DOHH2 (cell line): ENCODE measurements at regions not wholly inside any gene's neighbourhood (a gene's known extent, or its start where the extent isn't known, plus 50 kb on each side); places are given as distances from the start of the nearest gene placed in this dataset.

Source experiments
- H3F3A ChIP-seq: fragments of 200-600 bp; sonication (generic), shearing (Covaris generic); 2 replicates; pipeline ENCODE4 v1.6.0; 2016; ENCODE audit warnings: antibody characterized with exemption, mild to moderate bottlenecking; ENCODE audit not compliant: control insufficient read depth, insufficient read depth
- H3K27ac ChIP-seq: fragments of 200-600 bp; sonication (generic); 2 replicates; pipeline ENCODE4 v1.5.1; 2014; ENCODE audit warnings: low read depth, mild to moderate bottlenecking, low read length, moderate library complexity
- H3K27me3 ChIP-seq: fragments of 200-600 bp; sonication (generic); 2 replicates; pipeline ENCODE4 v1.6.1; 2014; ENCODE audit warnings: mild to moderate bottlenecking, low read length, mixed read lengths; ENCODE audit not compliant: control insufficient read depth
- H3K36me3 ChIP-seq: fragments of 200-600 bp; sonication (generic); 2 replicates; pipeline ENCODE4 v1.6.1; 2014; ENCODE audit warnings: mild to moderate bottlenecking, low read length, moderate library complexity, mixed read lengths; ENCODE audit not compliant: control insufficient read depth
- H3K4me1 ChIP-seq: fragments of 200-600 bp; sonication (generic); 2 replicates; pipeline ENCODE4 v1.6.1; 2014; ENCODE audit warnings: mild to moderate bottlenecking, low read length, mixed read lengths; ENCODE audit not compliant: control insufficient read depth
- H3K4me2 ChIP-seq: fragments of 200-600 bp; sonication (generic); 2 replicates; pipeline ENCODE4 v1.6.0; 2014; ENCODE audit warnings: mild to moderate bottlenecking, low read length, moderate library complexity
- H3K4me3 ChIP-seq: fragments of 200-600 bp; sonication (generic); 2 replicates; pipeline ENCODE4 v1.5.1; 2014; ENCODE audit warnings: mild to moderate bottlenecking, low read length, mixed read lengths
- H3K79me2 ChIP-seq: fragments of 200-600 bp; sonication (generic); 2 replicates; pipeline ENCODE4 v1.6.1; 2014; ENCODE audit warnings: mild to moderate bottlenecking, low read length, mixed read lengths; ENCODE audit not compliant: control insufficient read depth
- H3K9me2 ChIP-seq: fragments of 200-600 bp; sonication (generic); replicated peaks from 2 replicates; pipeline ENCODE4 v1.6.1; 2014; ENCODE audit warnings: mild to moderate bottlenecking, low read length, mixed read lengths; ENCODE audit not compliant: control insufficient read depth
- H3K9me3 ChIP-seq: fragments of 200-600 bp; sonication (generic); 2 replicates; pipeline ENCODE4 v1.6.1; 2014; ENCODE audit warnings: antibody characterized with exemption, low read length, mixed read lengths; ENCODE audit not compliant: control insufficient read depth, insufficient read depth
- H4K20me1 ChIP-seq: fragments of 200-600 bp; sonication (generic); 2 replicates; pipeline ENCODE4 v1.6.0; 2014; ENCODE audit warnings: low read depth, mild to moderate bottlenecking, antibody characterized with exemption, low read length, moderate library complexity; ENCODE audit not compliant: control insufficient read depth, insufficient read depth
- EZH2phosphoT487 ChIP-seq: fragments of 200-600 bp; sonication (generic); IDR thresholded peaks from 2 replicates; pipeline ENCODE4 v1.6.1; 2017; ENCODE audit warnings: borderline replicate concordance, mild to moderate bottlenecking, antibody characterized with exemption, low read length, moderate library complexity, mixed read lengths
- TF ChIP-seq, protein P1 (sequence below): fragments of 200-600 bp; sonication (generic); IDR thresholded peaks from one replicate; pipeline ENCODE4 v1.5.1; 2014; ENCODE audit warnings: antibody characterized with exemption, mild to moderate bottlenecking, low read depth, low read length; ENCODE audit not compliant: poor library complexity, severe bottlenecking

DNA sequence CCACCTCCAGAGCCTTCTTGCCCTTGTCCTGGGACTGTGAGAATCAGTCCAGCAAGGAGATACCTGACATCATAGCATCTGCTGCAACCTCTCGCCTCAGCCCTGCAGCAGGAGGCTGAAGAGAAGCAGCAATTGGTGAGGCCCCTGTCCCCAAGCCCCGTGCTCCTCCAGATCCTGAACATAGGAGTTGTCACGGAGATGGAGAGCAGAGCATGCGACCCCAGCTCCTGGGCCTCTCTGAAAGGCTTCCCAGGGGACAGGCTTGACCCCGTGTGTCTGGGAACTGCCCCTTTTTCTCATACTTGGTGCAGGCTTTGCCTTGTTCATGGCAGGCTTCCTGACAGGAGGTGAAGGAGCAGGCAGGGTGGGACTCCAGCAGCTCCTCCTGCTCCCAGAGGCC lies 127.7 kb upstream of the PZP start:
- H4K20me1 ChIP-seq: no peaks in the 10 kb centered on the region
- H3K4me3 ChIP-seq: no peak overlapping the region
- H3K9me3 ChIP-seq: peaks cover 4% of the 10 kb centered on the region; the same call in 1 of the 2 replicates
- H3F3A ChIP-seq: no peaks in the 10 kb centered on the region
- no peaks in the 10 kb centered on the region for H3K9me2 ChIP-seq
- no peak overlapping the region for H3K27ac ChIP-seq
- no peaks in the 10 kb centered on the region for H3K27me3 ChIP-seq
- no peaks in the 10 kb centered on the region for H3K36me3 ChIP-seq
- TF ChIP-seq EZH2phosphoT487: no peak
- H3K79me2 ChIP-seq: no peaks in the 10 kb centered on the region
- no peak overlapping the region for H3K4me2 ChIP-seq
- H3K4me1 ChIP-seq: no peaks in the 10 kb centered on the region

DNA sequence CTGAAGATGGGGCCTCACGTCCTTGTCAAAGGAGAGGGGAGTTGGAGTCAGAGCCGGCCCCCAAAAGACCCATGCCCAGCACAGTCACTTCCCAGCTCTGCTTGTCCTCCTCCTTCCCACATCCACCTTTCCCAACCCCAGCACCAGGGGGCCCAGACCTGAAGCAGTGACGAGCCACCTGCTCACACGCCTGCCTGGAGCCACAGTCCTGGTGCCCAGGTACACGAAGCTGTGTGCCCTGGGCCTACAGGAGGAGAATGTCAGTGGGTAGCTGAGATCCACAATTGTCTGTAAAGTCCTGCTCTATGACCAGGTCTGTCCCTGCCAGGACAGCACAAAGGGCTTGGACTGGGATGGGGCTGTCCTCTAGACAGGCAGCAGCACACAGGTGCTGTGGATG lies 126.8 kb upstream of the PZP start:
- Histone ChIP-seq H3K36me3 (no peaks in the 10 kb centered on the region), H4K20me1 (no peaks in the 10 kb centered on the region), H3K27me3 (no peaks in the 10 kb centered on the region), H3K27ac (no peak overlapping the region), H3K4me2 (no peak overlapping the region), H3F3A (no peaks in the 10 kb centered on the region), H3K79me2 (no peaks in the 10 kb centered on the region), H3K9me3 (peaks cover 4% of the 10 kb centered on the region; the same call in 1 of the 2 replicates), H3K4me1 (no peaks in the 10 kb centered on the region), H3K4me3 (no peak overlapping the region), H3K9me2 (no peaks in the 10 kb centered on the region)
- no peak for TF ChIP-seq EZH2phosphoT487
- TF ChIP-seq, protein P1, sequence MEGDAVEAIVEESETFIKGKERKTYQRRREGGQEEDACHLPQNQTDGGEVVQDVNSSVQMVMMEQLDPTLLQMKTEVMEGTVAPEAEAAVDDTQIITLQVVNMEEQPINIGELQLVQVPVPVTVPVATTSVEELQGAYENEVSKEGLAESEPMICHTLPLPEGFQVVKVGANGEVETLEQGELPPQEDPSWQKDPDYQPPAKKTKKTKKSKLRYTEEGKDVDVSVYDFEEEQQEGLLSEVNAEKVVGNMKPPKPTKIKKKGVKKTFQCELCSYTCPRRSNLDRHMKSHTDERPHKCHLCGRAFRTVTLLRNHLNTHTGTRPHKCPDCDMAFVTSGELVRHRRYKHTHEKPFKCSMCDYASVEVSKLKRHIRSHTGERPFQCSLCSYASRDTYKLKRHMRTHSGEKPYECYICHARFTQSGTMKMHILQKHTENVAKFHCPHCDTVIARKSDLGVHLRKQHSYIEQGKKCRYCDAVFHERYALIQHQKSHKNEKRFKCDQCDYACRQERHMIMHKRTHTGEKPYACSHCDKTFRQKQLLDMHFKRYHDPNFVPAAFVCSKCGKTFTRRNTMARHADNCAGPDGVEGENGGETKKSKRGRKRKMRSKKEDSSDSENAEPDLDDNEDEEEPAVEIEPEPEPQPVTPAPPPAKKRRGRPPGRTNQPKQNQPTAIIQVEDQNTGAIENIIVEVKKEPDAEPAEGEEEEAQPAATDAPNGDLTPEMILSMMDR: no peak

DNA sequence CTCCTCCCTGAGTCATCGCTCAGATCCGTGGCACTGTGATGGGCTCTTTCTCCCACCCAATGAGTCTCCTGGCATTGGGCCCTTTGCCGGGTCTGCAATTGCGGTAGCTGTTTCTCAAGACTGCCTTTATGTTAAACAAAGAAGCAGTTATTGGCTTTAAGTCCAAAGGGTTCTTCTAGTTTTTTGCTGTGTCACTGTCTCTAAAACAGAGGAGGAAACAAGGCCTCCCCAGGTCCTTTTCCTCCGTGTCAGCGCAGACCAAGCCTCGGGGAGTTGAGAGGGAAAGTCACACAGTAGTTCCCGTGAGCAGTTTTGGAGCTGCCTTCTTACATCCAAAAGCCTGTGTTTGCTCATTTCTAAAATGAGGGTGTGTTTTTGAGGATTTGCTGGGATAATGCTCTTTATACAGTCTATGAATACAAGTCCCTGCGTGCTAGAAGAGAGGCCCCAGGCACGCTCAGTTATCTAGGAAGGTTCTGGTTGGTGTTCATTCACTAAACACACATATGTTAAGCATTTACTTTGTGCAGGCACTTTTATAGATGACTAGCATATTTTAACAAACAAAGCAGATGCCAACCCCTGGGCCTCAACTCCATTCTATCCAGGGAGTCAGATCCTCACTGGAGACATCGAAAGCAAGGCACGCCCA lies 126.0 kb upstream of the PZP start:
- no peak overlapping the region for H3K27ac ChIP-seq
- H3F3A ChIP-seq: no peaks in the 10 kb centered on the region
- H3K4me2 ChIP-seq: no peak overlapping the region
- peaks cover 4% of the 10 kb centered on the region; the same call in 1 of the 2 replicates for H3K9me3 ChIP-seq
- H3K27me3 ChIP-seq: no peaks in the 10 kb centered on the region
- no peaks in the 10 kb centered on the region for H3K79me2 ChIP-seq
- no peaks in the 10 kb centered on the region for H4K20me1 ChIP-seq
- H3K36me3 ChIP-seq: no peaks in the 10 kb centered on the region
- H3K4me1 ChIP-seq: no peaks in the 10 kb centered on the region
- no peaks in the 10 kb centered on the region for H3K9me2 ChIP-seq
- TF ChIP-seq, protein P1: no peak
- H3K4me3 ChIP-seq: no peak overlapping the region

DNA sequence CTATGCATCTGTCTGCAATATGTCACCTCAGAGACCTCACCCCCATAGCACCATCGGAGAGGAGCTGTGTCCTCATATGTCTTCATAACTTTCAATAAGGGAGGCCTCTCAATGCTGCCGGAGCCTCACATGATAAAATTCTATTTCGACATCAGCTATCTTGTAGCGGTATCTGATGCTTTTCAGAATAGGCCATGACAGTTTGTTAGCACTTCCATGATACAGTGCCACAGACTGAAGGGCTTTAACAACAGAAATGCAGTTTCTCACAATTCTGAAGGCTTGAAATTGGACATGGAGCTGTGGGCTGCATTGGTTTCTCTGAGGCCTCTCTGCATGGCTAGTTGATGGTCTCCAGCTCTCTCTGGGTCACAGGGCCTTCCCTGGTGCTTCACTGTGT lies 125.0 kb upstream of the PZP start:
- Histone ChIP-seq H3K27me3 (no peaks in the 10 kb centered on the region), H3K9me3 (peaks cover 4% of the 10 kb centered on the region; the same call in 1 of the 2 replicates), H3K79me2 (no peaks in the 10 kb centered on the region), H3K4me1 (no peaks in the 10 kb centered on the region), H3F3A (no peaks in the 10 kb centered on the region), H3K4me3 (no peak overlapping the region), H4K20me1 (no peaks in the 10 kb centered on the region), H3K36me3 (no peaks in the 10 kb centered on the region), H3K27ac (no peak overlapping the region), H3K4me2 (no peak overlapping the region), H3K9me2 (no peaks in the 10 kb centered on the region)
- TF ChIP-seq, protein P1: no peak
- no peak for TF ChIP-seq EZH2phosphoT487
